Ovary (tissue), 7 donors: ENCODE measurements at regions not wholly inside any gene's neighbourhood (a gene's known extent, or its start where the extent isn't known, plus 50 kb on each side); places are given as distances from the start of the nearest gene placed in this dataset.

Source experiments
- DNase-seq, 5 donors: peaks; one replicate each; pipeline ENCODE4 v3.0.0-alpha.2; 2019 to 2020
- H3K27ac ChIP-seq, 2 donors: fragments of 200-600 bp; one replicate each; pipeline versions ENCODE4 v1.5.1 to v1.8.0; 2019 to 2022
- H3K27me3 ChIP-seq: fragments of 200-600 bp; one replicate; pipeline ENCODE4 v1.8.0; 2022
- H3K36me3 ChIP-seq: fragments of 200-600 bp; sonication (generic); one replicate; pipeline ENCODE4 v1.5.1; 2019
- H3K4me1 ChIP-seq: one replicate; pipeline ENCODE4 v1.8.1; 2013; ENCODE audit warnings: mild to moderate bottlenecking, moderate library complexity; ENCODE audit not compliant: insufficient read depth
- H3K4me3 ChIP-seq: fragments of 200-600 bp; sonication (generic); one replicate; pipeline ENCODE4 v1.5.1; 2017
- H3K9me3 ChIP-seq, 2 donors: fragments of 200-600 bp in 1 of 2; sonication (generic) in 1 of 2; one replicate each; pipeline versions ENCODE4 v1.5.1 to v1.8.1; 2013 to 2019; ENCODE audit warnings: mild to moderate bottlenecking in 1 of 2, moderate library complexity in 1 of 2
- CTCF ChIP-seq, 3 donors: fragments of 450-650 bp in 2 of 3; fragments of 200-600 bp in 1 of 3; IDR thresholded peaks; one replicate each; pipeline versions ENCODE4 v1.5.1 to v1.8.0; 2016 to 2022; ENCODE audit warnings: antibody characterized with exemption in 3 of 3, mild to moderate bottlenecking in 1 of 3
- EP300 ChIP-seq: sonication (generic); formaldehyde crosslinking; IDR thresholded peaks from one replicate; pipeline ENCODE4 v1.6.1; 2017; ENCODE audit warnings: antibody characterized with exemption
- POLR2A ChIP-seq: fragments of 450-650 bp; IDR thresholded peaks from one replicate; pipeline ENCODE4 v1.6.1; 2017; ENCODE audit warnings: antibody characterized with exemption, mild to moderate bottlenecking, moderate library complexity
- WGBS, 3 donors: extraction: QIAGEN DNeasy Blood & Tissue Kit in 1 of 3; methylation state at CpG; one replicate each; pipeline versions ENCODE4 v1.1.5 to v1.1.7; 2013 to 2017; 5-methylcytosine and 5-hydroxymethylcytosine counted together
- intact Hi-C, 4 donors: fragments of 100-400 bp; cut with DNase I; formaldehyde crosslinking; loops; one replicate each; pipeline versions ENCODE4 v1.11.0 to v1.15.1; 2022 to 2023
- donor health status: DM: no; HTN: no; CAD: no; lungs with moderate emphysema.
- donor health status: DM: no; HTN: no; CAD: no.
- donor health status: Bipolar disorder and iron deficiency.
- donor health status: DM: no; HTN: no; CAD: no.
- donor health status: DM: yes; HTN: yes; CAD: no.

- Histone ChIP-seq H3K9me3 (no peaks in the 10 kb centered on the region), H3K4me1 (no peaks in the 10 kb centered on the region), H3K27me3 (no peaks in the 10 kb centered on the region), H3K36me3 (no peaks in the 10 kb centered on the region), H3K27ac (no peak overlapping the region), H3K4me3 (no peak overlapping the region)
- WGBS, 3 donors: 81 to 87% (median 82%) methylated on average over 14 of the region's 14 CpGs
- no peak for DNase-seq
- intact Hi-C loops: no loop called here
- TF ChIP-seq CTCF (IDR thresholded peaks at IDR 0.05): no peak
- TF ChIP-seq POLR2A: no peak
- TF ChIP-seq EP300: no peak
Measured at GRCh38 chr10:123565691-123566660, 100.2 kb upstream of the GPR26 start.

- intact Hi-C loops: no loop called here
Measured at GRCh38 chr10:123567984-123568739, 98.0 kb upstream of the GPR26 start.

GRCh38 chr10:123568751-123569150 is 97.4 kb upstream of the GPR26 start:
- Histone ChIP-seq H3K4me1 (no peaks in the 10 kb centered on the region), H3K27ac (no peak overlapping the region), H3K27me3 (no peaks in the 10 kb centered on the region), H3K4me3 (no peak overlapping the region), H3K9me3 (no peaks in the 10 kb centered on the region), H3K36me3 (no peaks in the 10 kb centered on the region)
- intact Hi-C loops: no loop called here
- TF ChIP-seq EP300 (no peak), POLR2A (no peak), CTCF (IDR thresholded peaks at IDR 0.05) (no peak)
- no peak for DNase-seq
- WGBS, 3 donors: 72 to 76% (median 74%) methylated on average over 6 of the region's 6 CpGs

More at GRCh38 chr10:123567984-123568739, 98.0 kb upstream of the GPR26 start:
- TF ChIP-seq EP300 (no peak), POLR2A (no peak), CTCF (IDR thresholded peaks at IDR 0.05) (no peak)
- Histone ChIP-seq H3K27me3 (no peaks in the 10 kb centered on the region), H3K9me3 (no peaks in the 10 kb centered on the region), H3K4me3 (no peak overlapping the region), H3K27ac (no peak overlapping the region), H3K4me1 (no peaks in the 10 kb centered on the region), H3K36me3 (no peaks in the 10 kb centered on the region)
- DNase-seq: no peak
- 78 to 85% (median 83%) methylated on average over 21 of the region's 21 CpGs for WGBS, 3 donors

- Histone ChIP-seq H3K27me3 (no peaks in the 10 kb centered on the region), H3K4me1 (no peaks in the 10 kb centered on the region), H3K9me3 (no peaks in the 10 kb centered on the region), H3K27ac (no peak overlapping the region), H3K4me3 (no peak overlapping the region), H3K36me3 (no peaks in the 10 kb centered on the region)
- WGBS, 3 donors: 60 to 71% (median 63%) methylated on average over 6 to 7 of the region's 7 CpGs
- no peak for DNase-seq
- intact Hi-C loops: no loop called here
- no peak for TF ChIP-seq EP300
Measured at GRCh38 chr10:123569436-123570035, 96.6 kb upstream of the GPR26 start.
